Motor neuron (in vitro differentiated cells): ENCODE measurements at regions not wholly inside any gene's neighbourhood (a gene's known extent, or its start where the extent isn't known, plus 50 kb on each side); places are given as distances from the start of the nearest gene placed in this dataset.

Experiments
- ATAC-seq, 8 experiments: fragments of 200-7000 bp; cut with Tn5 transposase; replicated peaks in 6 of 8; 2 replicates each; pipeline ENCODE4 v1.8.0; 2021; ENCODE audit warnings: mild to moderate bottlenecking in 8 of 8, moderate library complexity in 8 of 8
- H3K27ac ChIP-seq, 2 donors: fragments of 250-450 bp; sonication (Bioruptor Pico); 2 replicates each; pipeline ENCODE4 v1.9.0; 2021; ENCODE audit warnings: antibody characterized with exemption in 2 of 2, mild to moderate bottlenecking in 2 of 2, moderate library complexity in 1 of 2
- H3K4me1 ChIP-seq, 2 donors: fragments of 250-450 bp; sonication (Bioruptor Pico); replicated peaks in 1 of 2; 2 replicates each; pipeline ENCODE4 v1.6.1; 2021; ENCODE audit warnings: antibody characterized with exemption in 2 of 2, mild to moderate bottlenecking in 2 of 2, moderate library complexity in 1 of 2
- H3K4me3 ChIP-seq, 5 donors: fragments of 250-450 bp; sonication (Bioruptor Pico); 2 replicates each; pipeline ENCODE4 v1.9.0; 2021; ENCODE audit warnings: antibody characterized with exemption in 5 of 5, mild to moderate bottlenecking in 5 of 5, moderate library complexity in 4 of 5
- WGBS, 10 experiments: fragments of 450-650 bp; shearing (Covaris generic); methylation state at CpG; one replicate each; pipeline ENCODE4 v1.0.0; 2022; 5-methylcytosine and 5-hydroxymethylcytosine counted together
- in situ Hi-C, 9 experiments: fragments of 400-800 bp; cut with MboI; loops; one replicate each; pipeline ENCODE4 v1.15.0; 2021; ENCODE audit warnings: low sequenced_read_pairs in 9 of 9, low pct_unique_long_range_greater_than_20kb in 2 of 9; ENCODE audit not compliant: unreplicated experiment in 9 of 9

GRCh38 chr3:194756791-194757325 is 71.2 kb downstream of the FAM43A start:
- in situ Hi-C loops, result no loop called here
- no peak overlapping the region for H3K4me3 ChIP-seq
- no peak overlapping the region for H3K27ac ChIP-seq
- peaks cover 8 to 18% of the 10 kb centered on the region in 2 donors for H3K4me1 ChIP-seq
- WGBS, 10 experiments, result 67 to 100% methylated on average over 1 to 3 of the region's 10 CpGs; no CpG with 5 or more reads in 8 of the 10 experiments
- ATAC-seq, result peak in 5 of 8 experiments; percentile 8 to 83 (median 53)

GRCh38 chr3:194757647-194758061 is 72.0 kb downstream of the FAM43A start:
- no peak overlapping the region for H3K4me3 ChIP-seq
- in situ Hi-C loops, result no loop called here
- H3K27ac ChIP-seq, result no peak overlapping the region
- WGBS, 10 experiments, result 0 to 50% (median 30%) methylated on average over 1 to 2 of the region's 2 CpGs; no CpG with 5 or more reads in 3 of the 10 experiments
- H3K4me1 ChIP-seq, result peaks cover 8 to 18% of the 10 kb centered on the region in 2 donors
- ATAC-seq, result peak in 4 of 8 experiments; percentile 17 to 63 (median 44)

- 0 to 100% (median 45%) methylated on average over 1 to 2 of the region's 2 CpGs; no CpG with 5 or more reads in 4 of the 10 experiments for WGBS, 10 experiments
- no peak overlapping the region for H3K27ac ChIP-seq
- in situ Hi-C loops, result no loop called here
Measured at GRCh38 chr3:194758716-194759115, 73.0 kb downstream of the FAM43A start.

DNA sequence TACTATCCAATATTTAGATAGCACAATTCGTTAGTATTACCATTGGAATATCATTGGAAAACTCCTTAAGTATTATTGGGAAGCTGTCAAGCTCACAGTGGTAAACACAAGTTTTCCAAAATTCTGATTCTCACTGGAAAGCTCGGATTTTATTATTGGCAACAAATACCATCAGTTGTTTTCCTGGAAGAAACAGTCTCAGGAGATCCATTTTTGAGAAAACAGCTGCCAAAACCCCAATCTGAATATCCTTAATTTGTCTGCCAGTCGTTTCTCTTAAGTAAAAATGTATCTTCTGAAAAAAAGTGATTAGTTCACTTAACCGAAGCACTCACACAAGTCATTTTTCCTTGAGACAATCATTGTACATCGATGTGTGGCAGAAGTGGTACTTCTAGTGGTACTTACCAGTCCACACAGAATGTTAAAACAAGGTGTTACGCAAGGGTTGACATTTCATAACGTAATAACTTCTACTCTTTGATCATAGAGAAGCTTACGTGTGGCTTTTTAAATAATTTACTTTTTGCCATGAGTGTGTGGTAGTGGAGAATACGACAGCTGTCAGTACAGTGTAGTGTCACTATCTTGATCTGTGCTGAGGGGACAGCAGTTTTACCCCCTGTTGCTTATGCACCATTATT is 74.9 kb downstream of the FAM43A start:
- ATAC-seq, result no peak
- 13 to 94% (median 81%) methylated on average over 2 to 9 of the region's 9 CpGs for WGBS, 10 experiments

More at GRCh38 chr3:194758716-194759115, 73.0 kb downstream of the FAM43A start:
- Histone ChIP-seq H3K4me3 (no peak overlapping the region), H3K4me1 (peaks cover 8 to 18% of the 10 kb centered on the region in 2 donors)
- ATAC-seq, result no peak

GRCh38 chr3:194761384-194761783 is 75.7 kb downstream of the FAM43A start:
- Histone ChIP-seq H3K27ac (no peak overlapping the region), H3K4me3 (no peak overlapping the region), H3K4me1 (peaks cover 8 to 18% of the 10 kb centered on the region in 2 donors)
- 0 to 44% (median 16%) methylated on average over 1 to 2 of the region's 3 CpGs; no CpG with 5 or more reads in 6 of the 10 experiments for WGBS, 10 experiments
- in situ Hi-C loops, result no loop called here
- ATAC-seq, result peak; percentile 27 to 92 (median 54)

More for the DNA sequence above, 74.9 kb downstream of the FAM43A start:
- in situ Hi-C loops, result no loop called here
- Histone ChIP-seq H3K4me1 (peaks cover 8 to 18% of the 10 kb centered on the region in 2 donors), H3K4me3 (no peak overlapping the region), H3K27ac (no peak overlapping the region)

DNA sequence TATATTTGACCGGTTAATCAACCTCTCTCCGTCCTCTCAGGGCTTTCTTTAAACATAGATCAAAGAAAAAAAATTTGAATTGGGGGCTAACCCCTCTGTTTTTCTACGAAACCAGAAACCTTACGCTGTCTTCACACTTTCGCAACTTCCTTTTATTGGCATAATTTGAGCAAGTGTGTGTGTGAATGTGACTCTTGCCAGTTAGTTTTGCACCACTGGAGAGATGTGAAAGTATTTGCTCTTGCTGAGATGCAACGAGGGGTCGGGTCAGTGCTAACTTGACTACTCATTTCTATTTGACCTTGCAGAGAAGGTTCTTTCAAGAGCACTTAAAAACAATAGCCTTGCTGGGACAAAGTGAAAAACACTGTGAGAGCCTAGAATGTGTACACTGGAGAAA is 81.2 kb downstream of the FAM43A start:
- in situ Hi-C loops, result no loop called here
- Histone ChIP-seq H3K4me3 (no peak overlapping the region), H3K4me1 (peaks cover 6 to 8% of the 10 kb centered on the region in 2 donors), H3K27ac (no peak overlapping the region)
- WGBS, 10 experiments, result 31 to 100% (median 89%) methylated on average over 2 to 7 of the region's 7 CpGs
- no peak for ATAC-seq

DNA sequence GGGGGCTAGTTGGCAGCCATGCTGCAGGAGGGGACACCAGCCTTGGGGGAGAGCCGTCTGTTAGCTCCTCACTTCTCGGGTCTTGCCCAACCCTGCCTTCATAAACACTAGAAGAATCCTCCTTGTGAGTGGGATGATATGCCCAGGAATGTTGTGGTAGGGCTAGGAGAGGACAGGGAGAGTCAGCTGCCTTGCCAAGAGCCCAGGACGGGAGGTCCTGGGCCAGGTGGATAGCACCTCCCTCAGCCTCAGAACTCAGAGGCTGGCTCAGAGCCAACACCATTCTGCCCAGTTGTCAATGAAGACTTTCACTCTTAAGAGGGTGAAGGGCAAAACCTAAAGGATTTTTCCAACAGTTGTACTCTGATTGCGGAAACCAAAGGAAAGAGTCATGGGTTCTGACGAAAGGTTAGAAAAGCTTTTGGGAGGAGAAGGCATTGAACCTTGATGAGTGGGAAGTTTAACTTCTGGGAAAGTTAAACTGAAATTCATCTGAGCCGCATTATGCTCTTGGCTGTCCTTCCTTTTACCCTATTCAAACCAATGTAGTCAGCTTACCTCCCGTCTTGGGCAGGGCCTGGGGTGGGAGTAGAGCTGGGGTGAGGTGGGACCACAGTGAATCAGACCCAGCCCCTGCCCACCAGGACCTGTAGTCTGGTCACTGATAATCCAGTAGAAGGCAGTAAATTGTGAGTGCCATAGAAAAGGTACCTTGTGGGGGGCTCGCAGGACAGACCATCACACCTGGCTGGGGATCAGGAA is 81.9 kb downstream of the FAM43A start:
- H3K27ac ChIP-seq, result no peak overlapping the region
- no peak overlapping the region for H3K4me3 ChIP-seq
- peaks cover 6 to 8% of the 10 kb centered on the region in 2 donors for H3K4me1 ChIP-seq
- no peak for ATAC-seq
- in situ Hi-C loops, result no loop called here
- 70 to 100% (median 84%) methylated on average over 2 to 7 of the region's 8 CpGs; no CpG with 5 or more reads in 5 of the 10 experiments for WGBS, 10 experiments

DNA sequence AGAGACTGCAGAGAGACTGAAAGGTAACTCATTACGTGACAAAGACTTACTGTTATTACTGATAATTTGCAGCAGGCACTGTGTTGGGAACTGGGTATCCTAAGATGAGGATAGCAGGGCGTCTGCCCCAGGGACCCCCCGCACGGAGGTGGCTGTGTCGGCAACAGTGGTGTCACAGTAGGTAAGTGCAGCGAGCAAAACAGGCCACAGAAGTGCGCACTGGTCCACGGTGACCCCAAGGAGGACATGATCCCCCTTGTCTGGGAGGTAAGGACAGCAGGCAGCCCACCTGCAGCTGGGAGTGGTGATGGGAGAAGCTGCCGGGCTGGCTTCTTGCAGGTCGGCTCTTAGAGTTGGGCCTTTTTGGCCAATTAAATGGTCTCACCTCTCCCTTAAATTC is 82.9 kb downstream of the FAM43A start:
- in situ Hi-C loops, result no loop called here
- Histone ChIP-seq H3K4me3 (peak overlapping the region in 4 of 5 donors; percentile 9 to 17 (median 14)), H3K27ac (no peak overlapping the region), H3K4me1 (peaks cover 6 to 8% of the 10 kb centered on the region in 2 donors)
- 70 to 100% (median 87%) methylated on average over 2 to 9 of the region's 10 CpGs; no CpG with 5 or more reads in 5 of the 10 experiments for WGBS, 10 experiments
- ATAC-seq, result no peak

GRCh38 chr3:194769020-194769643 is 83.4 kb downstream of the FAM43A start:
- peak overlapping the region; percentile 7 to 26 (median 20) for H3K4me3 ChIP-seq
- peak; percentile 73 to 99 (median 98) for ATAC-seq
- in situ Hi-C loops, result no loop called here
- whole genome bisulfite sequencing, 10 experiments, result 0 to 20% (median 12%) methylated on average over 1 to 5 of the region's 16 CpGs; no CpG with 5 or more reads in 5 of the 10 experiments
- H3K27ac ChIP-seq, result no peak overlapping the region
- H3K4me1 ChIP-seq, result peaks cover 6 to 8% of the 10 kb centered on the region in 2 donors

DNA sequence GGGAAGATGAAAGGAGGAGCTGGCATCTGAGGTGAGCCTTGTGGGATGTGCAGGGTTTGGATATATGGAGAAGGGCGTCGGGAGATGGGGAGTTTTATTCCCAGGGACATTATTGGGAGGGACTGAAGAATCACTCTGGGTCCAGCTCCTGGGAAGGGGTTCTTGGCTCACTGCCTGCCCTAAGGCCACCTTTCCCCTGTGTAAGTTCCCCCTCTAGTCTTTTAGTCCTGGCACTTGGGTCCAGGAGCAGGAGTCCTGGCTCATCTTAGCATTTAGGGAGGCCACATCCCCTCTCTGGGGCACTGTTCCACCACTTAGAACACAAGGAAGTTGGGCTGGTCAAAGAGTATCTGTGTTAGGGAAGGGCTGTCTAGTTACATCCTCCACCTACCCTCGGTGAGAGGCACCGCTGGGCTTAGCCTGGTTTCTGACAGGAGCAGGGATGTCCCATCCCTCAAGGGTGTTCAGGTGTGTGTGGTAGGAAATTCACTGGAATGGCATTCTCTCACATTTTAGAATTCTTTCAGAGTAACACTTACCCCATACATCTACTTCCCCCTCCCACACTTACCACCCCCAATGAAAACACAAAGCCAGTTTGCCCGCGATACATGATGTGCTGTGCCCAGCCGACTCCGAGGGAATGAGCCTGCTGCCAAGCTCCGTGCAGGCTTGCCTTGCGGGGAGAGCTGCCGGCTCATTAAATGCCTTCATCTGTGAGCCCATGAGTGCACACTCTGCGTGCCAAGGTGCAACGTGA is 86.7 kb downstream of the FAM43A start:
- Histone ChIP-seq H3K4me1 (peaks cover 6 to 8% of the 10 kb centered on the region in 2 donors), H3K27ac (no peak overlapping the region), H3K4me3 (no peak overlapping the region)
- ATAC-seq, result no peak
- 17 to 100% (median 96%) methylated on average over 1 to 3 of the region's 13 CpGs; no CpG with 5 or more reads in 5 of the 10 experiments for WGBS, 10 experiments
- in situ Hi-C loops, result no loop called here

- peaks cover 6 to 7% of the 10 kb centered on the region in 2 donors for H3K4me1 ChIP-seq
- ATAC-seq, result peak in 3 of 8 experiments; percentile 4 to 58 (median 57)
- in situ Hi-C loops, result no loop called here
- H3K4me3 ChIP-seq, result no peak overlapping the region
- WGBS, 10 experiments, result 0 to 89% (median 60%) methylated on average over 1 to 5 of the region's 5 CpGs; no CpG with 5 or more reads in 4 of the 10 experiments
- H3K27ac ChIP-seq, result no peak overlapping the region
Measured at GRCh38 chr3:194773216-194773615, 87.5 kb downstream of the FAM43A start.

DNA sequence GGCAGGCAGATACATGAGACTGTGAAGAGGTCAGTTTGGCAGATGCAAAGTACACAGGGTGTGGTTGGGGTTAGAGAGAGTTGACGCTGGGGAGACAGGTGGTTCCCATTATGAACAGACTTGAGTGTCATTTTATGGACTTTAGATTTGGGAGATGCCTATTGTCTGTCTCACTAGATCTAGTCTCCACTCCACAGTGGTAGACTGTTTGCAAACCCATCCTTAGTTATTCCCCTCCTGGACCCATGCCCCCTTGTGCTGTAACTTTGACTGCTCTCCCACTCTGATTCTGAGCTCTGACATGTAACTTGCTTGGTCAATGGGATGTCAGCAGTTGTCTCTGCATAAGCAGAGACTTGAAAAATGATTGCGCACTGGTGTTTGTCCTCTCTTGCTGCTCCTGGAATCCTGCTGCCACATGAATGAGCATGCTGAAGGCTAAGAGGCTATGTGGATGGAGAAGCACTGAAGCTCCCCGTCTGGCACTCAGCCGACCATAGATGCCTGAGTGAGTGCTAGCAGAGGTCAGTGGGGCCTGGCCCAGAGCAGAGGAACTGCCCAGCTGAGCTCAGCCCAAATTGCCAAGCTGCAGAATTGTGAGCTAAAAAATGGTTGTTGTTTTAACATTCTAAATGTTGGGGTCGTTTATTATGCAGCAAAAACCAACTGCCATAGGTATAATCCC is 88.2 kb downstream of the FAM43A start:
- H3K4me3 ChIP-seq, result no peak overlapping the region
- in situ Hi-C loops, result no loop called here
- H3K27ac ChIP-seq, result no peak overlapping the region
- 0 to 83% (median 39%) methylated on average over 1 to 4 of the region's 5 CpGs; no CpG with 5 or more reads in 2 of the 10 experiments for WGBS, 10 experiments
- H3K4me1 ChIP-seq, result peaks cover 0 to under 1% of the 10 kb centered on the region in 2 donors
- ATAC-seq, result peak in 3 of 8 experiments; percentile 56 to 70 (median 67)
